ENCODE measurements at regions not wholly inside any gene's neighbourhood (a gene's known extent, or its start where the extent isn't known, plus 50 kb on each side); places are given as distances from the start of the nearest gene placed in this dataset.

GRCh38 chrX:45980726-45981125, 564.5 kb downstream of the ZNF674 start:
- no peaks in the 10 kb centered on the region for H3K36me3 Mint-ChIP-seq (ENCODE audit: low read depth)
- no peak for DNase-seq
- no peak for TF ChIP-seq CTCF (IDR thresholded peaks at IDR 0.05)
- no peak overlapping the region for H3K4me3 Mint-ChIP-seq
- H3K4me1 Mint-ChIP-seq (ENCODE audit: low read depth): no peaks in the 10 kb centered on the region
- peaks cover 9% of the 10 kb centered on the region for H3K27me3 Mint-ChIP-seq (ENCODE audit: insufficient read depth)
- H3K27ac Mint-ChIP-seq: no peak overlapping the region
- no peaks in the 10 kb centered on the region for H3K9me3 Mint-ChIP-seq

GRCh38 chrX:45975633-45976032, 569.6 kb downstream of the ZNF674 start:
- no peaks in the 10 kb centered on the region for H3K9me3 Mint-ChIP-seq
- no peak for TF ChIP-seq CTCF (IDR thresholded peaks at IDR 0.05)
- H3K4me3 Mint-ChIP-seq: no peak overlapping the region
- DNase-seq: no peak
- no peak overlapping the region for H3K27ac Mint-ChIP-seq
- H3K4me1 Mint-ChIP-seq (ENCODE audit: low read depth): no peaks in the 10 kb centered on the region
- peaks cover 10% of the 10 kb centered on the region for H3K27me3 Mint-ChIP-seq (ENCODE audit: insufficient read depth)
- no peaks in the 10 kb centered on the region for H3K36me3 Mint-ChIP-seq (ENCODE audit: low read depth)

- Mint-ChIP-seq H3K27ac (no peak overlapping the region), H3K4me1 (ENCODE audit: low read depth) (no peaks in the 10 kb centered on the region), H3K36me3 (ENCODE audit: low read depth) (no peaks in the 10 kb centered on the region), H3K9me3 (no peaks in the 10 kb centered on the region), H3K4me3 (no peak overlapping the region), H3K27me3 (ENCODE audit: insufficient read depth) (peaks cover 5% of the 10 kb centered on the region)
- no peak for DNase-seq
- no peak for TF ChIP-seq CTCF (IDR thresholded peaks at IDR 0.05)
Measured at GRCh38 chrX:45972636-45973035, 572.6 kb downstream of the ZNF674 start.

GRCh38 chrX:45959567-45959966, 585.7 kb downstream of the ZNF674 start:
- TF ChIP-seq CTCF (IDR thresholded peaks at IDR 0.05): no peak
- peaks cover 12% of the 10 kb centered on the region; the same call in 1 of the 2 replicates for H3K9me3 Mint-ChIP-seq
- no peak overlapping the region for H3K27ac Mint-ChIP-seq
- H3K27me3 Mint-ChIP-seq (ENCODE audit: insufficient read depth): peaks cover 8% of the 10 kb centered on the region
- H3K4me3 Mint-ChIP-seq: no peak overlapping the region
- DNase-seq: no peak
- H3K36me3 Mint-ChIP-seq (ENCODE audit: low read depth): no peaks in the 10 kb centered on the region
- no peaks in the 10 kb centered on the region for H3K4me1 Mint-ChIP-seq (ENCODE audit: low read depth)

GRCh38 chrX:45956191-45956870, 588.9 kb downstream of the ZNF674 start:
- no peak for DNase-seq
- Mint-ChIP-seq H3K27ac (no peak overlapping the region), H3K4me1 (ENCODE audit: low read depth) (no peaks in the 10 kb centered on the region), H3K36me3 (ENCODE audit: low read depth) (no peaks in the 10 kb centered on the region), H3K9me3 (peaks cover 12% of the 10 kb centered on the region; the same call in 1 of the 2 replicates), H3K27me3 (ENCODE audit: insufficient read depth) (peaks cover 10% of the 10 kb centered on the region), H3K4me3 (no peak overlapping the region)
- TF ChIP-seq CTCF (IDR thresholded peaks at IDR 0.05): no peak

Measured in HFFc6 (cell line).